ENCODE measurements at regions not wholly inside any gene's neighbourhood (a gene's known extent, or its start where the extent isn't known, plus 50 kb on each side); places are given as distances from the start of the nearest gene placed in this dataset.

DNA sequence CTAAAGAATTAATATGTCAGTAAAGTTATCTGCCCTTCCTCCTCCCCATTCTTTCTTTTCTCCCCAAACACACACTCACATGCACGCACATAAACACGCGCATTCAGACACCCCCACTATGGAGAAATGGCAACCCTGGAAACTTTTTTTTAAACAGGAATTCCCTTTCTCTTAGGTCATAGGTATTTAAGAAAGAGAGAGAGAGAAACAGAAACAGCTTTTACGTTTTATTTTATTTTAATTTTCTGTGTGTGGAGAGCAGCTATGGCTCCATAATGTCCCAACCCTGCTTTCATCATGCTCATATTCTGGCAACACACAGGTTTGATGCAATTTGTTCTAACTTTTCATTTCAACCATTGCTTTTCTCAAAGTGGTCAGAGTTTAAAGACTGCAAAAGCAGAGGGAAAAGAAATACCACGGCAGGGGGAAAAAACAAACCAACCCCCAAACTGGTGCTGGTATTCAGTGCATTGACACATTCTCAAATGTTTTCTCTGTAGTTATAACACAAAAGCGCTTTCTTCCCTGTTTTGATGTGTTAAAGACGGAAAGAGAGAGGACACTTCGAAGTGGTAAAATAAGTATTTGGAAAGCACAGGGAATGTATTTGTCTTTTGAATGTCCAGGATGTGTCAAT lies 126.0 kb upstream of the TMEM161B start:
- H3K36me3 Mint-ChIP-seq (ENCODE audit: unreplicated experiment): no peaks in the 10 kb centered on the region
- H3K4me3 Mint-ChIP-seq (ENCODE audit: unreplicated experiment): no peak overlapping the region
- no peak for DNase-seq (ENCODE audit: extremely low spot score, unreplicated experiment)
- H3K9me3 Mint-ChIP-seq (ENCODE audit: unreplicated experiment): no peaks in the 10 kb centered on the region
- H3K27me3 Mint-ChIP-seq (ENCODE audit: unreplicated experiment): peaks cover 7% of the 10 kb centered on the region
- peaks cover 2% of the 10 kb centered on the region for H3K4me1 Mint-ChIP-seq (ENCODE audit: unreplicated experiment)
- no peak overlapping the region for H3K27ac Mint-ChIP-seq (ENCODE audit: unreplicated experiment)
- TF ChIP-seq CTCF (IDR thresholded peaks at IDR 0.05): no peak

DNA sequence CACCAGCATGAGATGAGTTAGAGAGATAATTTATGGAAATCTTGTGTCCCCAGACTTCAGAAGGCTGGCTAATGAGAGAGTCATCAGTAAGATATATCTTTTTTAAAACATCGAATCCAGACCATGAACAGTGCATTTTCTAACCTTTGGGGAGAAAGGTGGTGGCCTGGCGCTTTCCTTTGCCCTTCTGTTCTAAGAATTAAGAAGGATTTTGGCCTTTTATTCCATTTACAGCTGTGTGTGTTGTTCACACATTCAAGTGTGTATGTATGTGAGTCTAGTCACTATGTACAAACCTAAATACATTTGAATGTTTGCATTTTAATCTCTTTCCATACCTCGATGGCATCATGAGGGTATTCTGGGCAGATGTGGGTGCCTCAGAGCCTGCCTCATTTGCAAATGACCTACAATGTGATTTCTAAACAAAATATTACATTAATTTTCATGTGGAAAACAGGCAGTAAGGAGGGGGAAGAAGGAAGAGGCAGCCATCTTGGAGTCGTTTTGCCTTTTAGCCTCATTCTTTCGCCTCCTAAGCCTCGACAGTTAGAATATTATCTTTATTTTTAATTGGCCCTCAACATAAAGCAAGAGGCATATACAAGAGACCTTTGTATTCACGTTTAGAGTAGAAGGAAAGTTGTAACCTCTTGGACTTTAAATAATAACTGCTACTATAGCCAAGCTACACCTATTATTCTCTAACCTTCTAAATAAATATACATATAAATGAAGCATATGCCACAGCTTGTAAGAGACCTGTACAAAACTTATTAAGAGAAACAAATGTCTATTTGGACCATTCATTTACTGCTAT lies 125.3 kb upstream of the TMEM161B start:
- H3K4me1 Mint-ChIP-seq (ENCODE audit: unreplicated experiment): peaks cover 2% of the 10 kb centered on the region
- no peak for DNase-seq (ENCODE audit: extremely low spot score, unreplicated experiment)
- H3K27ac Mint-ChIP-seq (ENCODE audit: unreplicated experiment): no peak overlapping the region
- no peaks in the 10 kb centered on the region for H3K36me3 Mint-ChIP-seq (ENCODE audit: unreplicated experiment)
- H3K9me3 Mint-ChIP-seq (ENCODE audit: unreplicated experiment): no peaks in the 10 kb centered on the region
- peaks cover 7% of the 10 kb centered on the region for H3K27me3 Mint-ChIP-seq (ENCODE audit: unreplicated experiment)
- TF ChIP-seq CTCF (IDR thresholded peaks at IDR 0.05): no peak
- no peak overlapping the region for H3K4me3 Mint-ChIP-seq (ENCODE audit: unreplicated experiment)

DNA sequence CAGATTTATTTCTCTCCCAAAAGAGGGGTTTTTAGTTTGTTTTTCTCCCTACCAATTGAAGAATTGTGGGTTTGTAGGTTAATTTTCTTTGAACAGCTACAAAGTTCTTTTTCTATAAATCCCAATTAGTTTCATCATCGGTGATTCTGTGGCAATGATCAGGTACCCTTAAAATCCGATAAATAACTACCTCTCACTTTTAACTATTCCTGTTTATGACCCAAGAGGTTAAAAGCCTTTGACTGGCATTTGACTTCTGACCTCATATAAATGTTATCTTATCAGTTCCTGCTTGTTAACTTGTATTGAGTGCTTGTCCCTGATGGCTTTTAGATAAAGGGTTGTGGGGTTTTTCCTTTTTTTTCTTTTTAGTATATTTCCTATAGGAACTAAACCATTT lies 124.4 kb upstream of the TMEM161B start:
- no peak for TF ChIP-seq CTCF (IDR thresholded peaks at IDR 0.05)
- H3K9me3 Mint-ChIP-seq (ENCODE audit: unreplicated experiment): no peaks in the 10 kb centered on the region
- no peak for DNase-seq (ENCODE audit: extremely low spot score, unreplicated experiment)
- H3K4me1 Mint-ChIP-seq (ENCODE audit: unreplicated experiment): peaks cover 2% of the 10 kb centered on the region
- H3K36me3 Mint-ChIP-seq (ENCODE audit: unreplicated experiment): no peaks in the 10 kb centered on the region
- H3K27ac Mint-ChIP-seq (ENCODE audit: unreplicated experiment): no peak overlapping the region
- no peak overlapping the region for H3K4me3 Mint-ChIP-seq (ENCODE audit: unreplicated experiment)
- H3K27me3 Mint-ChIP-seq (ENCODE audit: unreplicated experiment): peaks cover 4% of the 10 kb centered on the region

DNA sequence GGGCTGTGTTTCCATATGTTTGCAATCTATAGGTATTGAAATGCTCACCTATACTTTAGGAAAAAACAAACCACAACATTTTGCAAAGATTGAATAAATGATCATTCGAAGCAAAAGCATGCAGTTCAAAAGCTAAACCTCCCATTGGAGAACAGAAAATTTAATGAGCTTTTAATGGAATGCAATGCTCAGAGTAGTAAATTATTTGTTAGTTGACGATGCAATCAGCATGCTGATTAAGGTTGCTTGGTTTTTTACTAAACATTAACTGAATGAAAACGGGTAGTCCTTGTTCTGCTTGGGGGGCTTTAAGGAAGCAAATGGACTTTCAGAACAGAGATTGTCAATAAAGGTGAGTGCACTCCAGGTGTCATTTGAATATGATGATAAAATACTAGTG lies 123.3 kb upstream of the TMEM161B start:
- TF ChIP-seq CTCF (IDR thresholded peaks at IDR 0.05): no peak
- H3K4me3 Mint-ChIP-seq (ENCODE audit: unreplicated experiment): no peak overlapping the region
- H3K27ac Mint-ChIP-seq (ENCODE audit: unreplicated experiment): no peak overlapping the region
- H3K36me3 Mint-ChIP-seq (ENCODE audit: unreplicated experiment): no peaks in the 10 kb centered on the region
- peaks cover 6% of the 10 kb centered on the region for H3K27me3 Mint-ChIP-seq (ENCODE audit: unreplicated experiment)
- no peak for DNase-seq (ENCODE audit: extremely low spot score, unreplicated experiment)
- no peaks in the 10 kb centered on the region for H3K9me3 Mint-ChIP-seq (ENCODE audit: unreplicated experiment)
- no peaks in the 10 kb centered on the region for H3K4me1 Mint-ChIP-seq (ENCODE audit: unreplicated experiment)

DNA sequence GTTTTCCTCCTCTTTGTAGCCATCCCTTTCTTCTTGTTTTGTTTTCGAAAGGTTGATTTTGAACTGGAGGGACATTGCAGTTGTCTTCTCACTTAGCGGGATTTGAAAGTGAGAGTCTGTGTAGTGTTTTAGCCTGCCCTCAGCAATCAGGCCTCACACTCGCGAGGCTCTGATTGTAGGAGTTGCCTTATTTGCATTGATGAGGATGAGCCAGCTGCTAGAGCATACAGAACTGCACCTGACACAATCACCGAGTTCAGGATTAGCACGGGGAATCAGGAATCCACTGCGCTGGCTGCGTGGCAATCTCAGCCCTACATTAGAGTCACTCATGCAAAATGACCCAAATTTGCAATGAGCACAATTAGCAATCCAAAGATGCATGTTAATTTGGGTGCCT lies 122.5 kb upstream of the TMEM161B start:
- H3K27ac Mint-ChIP-seq (ENCODE audit: unreplicated experiment): no peak overlapping the region
- peaks cover 5% of the 10 kb centered on the region for H3K27me3 Mint-ChIP-seq (ENCODE audit: unreplicated experiment)
- H3K4me3 Mint-ChIP-seq (ENCODE audit: unreplicated experiment): no peak overlapping the region

More for the DNA sequence above, 122.5 kb upstream of the TMEM161B start:
- Mint-ChIP-seq H3K4me1 (ENCODE audit: unreplicated experiment) (no peaks in the 10 kb centered on the region), H3K9me3 (ENCODE audit: unreplicated experiment) (no peaks in the 10 kb centered on the region), H3K36me3 (ENCODE audit: unreplicated experiment) (no peaks in the 10 kb centered on the region)
- DNase-seq (ENCODE audit: extremely low spot score, unreplicated experiment): no peak
- no peak for TF ChIP-seq CTCF (IDR thresholded peaks at IDR 0.05)
